KMS-11 (cell line): ENCODE measurements at regions not wholly inside any gene's neighbourhood (a gene's known extent, or its start where the extent isn't known, plus 50 kb on each side); places are given as distances from the start of the nearest gene placed in this dataset.

Experiments used
- H2AFZ ChIP-seq: fragments of 200-600 bp; sonication (generic); 2 replicates; pipeline ENCODE4 v1.6.1; 2016; ENCODE audit warnings: antibody characterized with exemption, mixed run types, low read depth
- H3K27ac ChIP-seq: fragments of 200-600 bp; sonication (generic); 2 replicates; pipeline ENCODE4 v1.6.1; 2016; ENCODE audit warnings: mild to moderate bottlenecking, mixed run types
- H3K27me3 ChIP-seq: fragments of 200-600 bp; sonication (generic); 2 replicates; pipeline ENCODE4 v1.6.1; 2017; ENCODE audit warnings: mild to moderate bottlenecking, low read depth, mixed run types, moderate library complexity; ENCODE audit not compliant: insufficient read depth
- H3K36me3 ChIP-seq: fragments of 200-600 bp; sonication (generic); 2 replicates; pipeline ENCODE4 v1.6.1; 2017; ENCODE audit warnings: mild to moderate bottlenecking, mixed run types; ENCODE audit not compliant: insufficient read depth
- H3K4me1 ChIP-seq: fragments of 200-600 bp; sonication (generic); 2 replicates; pipeline ENCODE4 v1.6.1; 2016; ENCODE audit warnings: mild to moderate bottlenecking, low read depth, mixed run types; ENCODE audit not compliant: poor library complexity, severe bottlenecking
- H3K4me2 ChIP-seq: fragments of 200-600 bp; sonication (generic); 2 replicates; pipeline ENCODE4 v1.7.0; 2016; ENCODE audit warnings: mild to moderate bottlenecking, mixed run types
- H3K4me3 ChIP-seq: fragments of 200-600 bp; sonication (generic); IDR thresholded peaks from 2 replicates; pipeline ENCODE4 v1.6.1; 2017; ENCODE audit warnings: low read depth, low read length, mixed read lengths; ENCODE audit not compliant: insufficient read depth
- H3K79me2 ChIP-seq: fragments of 200-600 bp; sonication (generic); 2 replicates; pipeline ENCODE4 v1.6.1; 2016; ENCODE audit warnings: low read depth, mixed run types; ENCODE audit not compliant: insufficient read depth
- H3K9ac ChIP-seq: fragments of 200-600 bp; sonication (generic); 2 replicates; pipeline ENCODE4 v1.6.1; 2016; ENCODE audit warnings: mild to moderate bottlenecking, mixed run types
- H4K20me1 ChIP-seq: fragments of 200-600 bp; sonication (generic); 2 replicates; pipeline ENCODE4 v1.6.1; 2016; ENCODE audit warnings: mild to moderate bottlenecking, mixed run types; ENCODE audit not compliant: insufficient read depth
- CTCF ChIP-seq: fragments of 200-600 bp; sonication (generic); conservative IDR thresholded peaks from 2 replicates; pipeline ENCODE4 v1.6.1; 2017; ENCODE audit warnings: low read depth, mild to moderate bottlenecking, antibody characterized with exemption, low read length, moderate library complexity, mixed read lengths

DNA sequence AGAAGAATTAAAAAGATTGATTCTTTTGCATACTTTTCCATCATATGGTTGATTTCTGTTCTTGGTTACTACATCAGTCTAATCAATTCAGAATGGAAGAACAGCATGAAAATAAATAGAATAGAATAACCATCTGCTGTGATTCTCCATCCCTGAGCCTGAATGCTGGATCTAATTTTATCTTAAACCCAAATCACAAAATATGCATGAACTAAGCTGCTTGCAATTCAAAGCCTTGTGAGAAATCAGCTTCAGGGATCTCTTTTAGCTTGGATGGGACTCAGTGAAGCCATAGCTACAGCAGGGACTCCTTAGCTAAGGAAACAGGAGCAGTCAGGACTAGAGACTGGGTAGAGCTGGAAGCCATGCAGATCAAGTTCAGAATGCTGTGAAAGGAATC, 74.1 kb downstream of the TPBG start:
- H4K20me1 ChIP-seq: no peaks in the 10 kb centered on the region
- H3K27ac ChIP-seq: no peak overlapping the region
- H2AFZ ChIP-seq: no peak overlapping the region
- H3K9ac ChIP-seq: no peak overlapping the region
- no peaks in the 10 kb centered on the region for H3K36me3 ChIP-seq
- H3K27me3 ChIP-seq: no peaks in the 10 kb centered on the region
- no peaks in the 10 kb centered on the region for H3K4me1 ChIP-seq
- TF ChIP-seq CTCF: no peak
- no peak overlapping the region for H3K4me3 ChIP-seq
- H3K79me2 ChIP-seq: no peaks in the 10 kb centered on the region
- H3K4me2 ChIP-seq: no peak overlapping the region

GRCh38 chr6:82441047-82441855, 77.6 kb downstream of the TPBG start:
- Histone ChIP-seq H3K27ac (no peak overlapping the region), H3K4me1 (no peaks in the 10 kb centered on the region), H3K36me3 (no peaks in the 10 kb centered on the region), H3K79me2 (no peaks in the 10 kb centered on the region), H2AFZ (no peak overlapping the region), H3K4me3 (no peak overlapping the region), H3K9ac (no peak overlapping the region), H3K27me3 (no peaks in the 10 kb centered on the region), H3K4me2 (no peak overlapping the region), H4K20me1 (no peaks in the 10 kb centered on the region)
- TF ChIP-seq CTCF: no peak

DNA sequence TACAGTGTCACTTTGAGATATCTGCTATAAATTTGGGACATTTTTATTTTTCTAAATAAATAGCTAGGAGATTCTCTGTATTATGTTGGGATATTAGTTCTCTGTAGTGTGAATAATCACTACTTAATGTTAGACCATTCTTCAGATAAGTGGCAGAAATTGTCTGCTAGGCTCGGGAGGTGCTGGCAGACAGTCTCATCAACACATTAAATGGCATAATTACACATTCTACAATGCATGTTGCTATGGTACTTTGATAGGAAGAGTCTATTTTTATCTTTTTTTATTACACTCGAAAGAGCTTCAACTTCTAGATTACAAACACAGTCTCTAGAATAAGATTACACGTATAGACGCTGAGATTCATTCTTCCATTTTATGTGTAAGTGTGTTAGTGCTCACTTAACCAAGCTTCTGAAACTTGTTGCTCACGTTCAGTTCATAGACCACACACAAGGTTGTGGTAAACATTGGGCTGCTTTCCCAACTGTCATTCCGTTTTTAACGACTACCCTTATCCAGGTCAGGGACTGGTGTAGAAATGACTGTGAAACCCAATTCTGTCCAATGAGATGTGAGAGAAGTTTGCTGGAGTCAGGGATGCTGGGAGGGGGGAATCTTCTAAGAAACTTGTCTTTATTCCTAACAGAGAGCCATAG, 78.6 kb downstream of the TPBG start:
- H3K9ac ChIP-seq: no peak overlapping the region
- no peak for TF ChIP-seq CTCF
- no peak overlapping the region for H3K4me3 ChIP-seq
- no peak overlapping the region for H3K27ac ChIP-seq
- no peaks in the 10 kb centered on the region for H4K20me1 ChIP-seq
- H3K79me2 ChIP-seq: no peaks in the 10 kb centered on the region
- no peaks in the 10 kb centered on the region for H3K27me3 ChIP-seq
- H2AFZ ChIP-seq: no peak overlapping the region
- no peaks in the 10 kb centered on the region for H3K4me1 ChIP-seq
- H3K4me2 ChIP-seq: no peak overlapping the region
- H3K36me3 ChIP-seq: no peaks in the 10 kb centered on the region

DNA sequence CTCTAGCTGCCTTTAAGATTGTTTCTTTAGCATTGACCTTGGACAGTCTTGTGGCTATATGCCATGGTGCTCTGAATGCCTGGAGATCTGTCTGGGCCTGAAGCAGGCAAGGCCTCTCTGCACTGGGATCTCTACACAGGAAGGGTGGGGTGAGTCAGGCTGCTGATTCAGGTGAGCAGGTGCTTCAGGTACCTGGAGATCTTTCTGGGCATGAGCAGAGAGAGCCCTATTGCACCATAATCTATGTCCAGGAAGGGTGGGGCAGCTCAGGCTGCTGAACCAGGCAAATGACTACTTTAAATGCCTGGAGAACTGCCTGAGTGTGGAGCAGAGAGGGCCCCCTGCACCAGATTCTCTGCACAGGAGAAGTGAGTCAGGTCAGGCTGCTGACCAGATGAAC, 94.5 kb downstream of the TPBG start:
- Histone ChIP-seq H3K4me3 (no peak overlapping the region), H2AFZ (no peak overlapping the region), H3K27ac (no peak overlapping the region), H3K4me2 (no peak overlapping the region), H3K79me2 (no peaks in the 10 kb centered on the region), H3K9ac (no peak overlapping the region), H4K20me1 (no peaks in the 10 kb centered on the region), H3K4me1 (no peaks in the 10 kb centered on the region), H3K27me3 (no peaks in the 10 kb centered on the region), H3K36me3 (no peaks in the 10 kb centered on the region)
- TF ChIP-seq CTCF: no peak
